ENCODE measurements at regions not wholly inside any gene's neighbourhood (a gene's known extent, or its start where the extent isn't known, plus 50 kb on each side); places are given as distances from the start of the nearest gene placed in this dataset.

GRCh38 chr4:13248621-13249298 is 235.4 kb downstream of the RAB28 start:
- DNase-seq = no peak

DNA sequence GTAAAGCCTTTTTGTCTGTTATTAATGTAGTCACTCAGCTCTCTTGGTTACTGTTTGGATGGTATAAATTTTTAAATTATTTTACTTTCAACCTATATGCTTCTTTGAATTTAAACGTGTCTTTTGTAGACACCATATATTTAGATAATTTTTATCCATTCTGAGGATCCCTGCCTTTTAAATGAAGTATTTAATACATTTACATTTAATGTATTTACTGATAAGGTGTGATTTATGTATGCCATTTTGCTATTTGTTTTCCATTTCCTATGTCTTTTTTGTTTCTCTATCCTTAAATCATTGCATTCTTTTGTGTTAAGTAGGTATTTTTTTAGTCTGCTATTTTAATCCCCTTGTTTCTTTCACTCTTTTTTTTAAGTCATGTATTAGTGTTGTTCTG is 238.0 kb downstream of the RAB28 start:
- DNase-seq = no peak

- no peak for DNase-seq
Measured at GRCh38 chr4:13244444-13244843, 239.7 kb downstream of the RAB28 start.

DNA sequence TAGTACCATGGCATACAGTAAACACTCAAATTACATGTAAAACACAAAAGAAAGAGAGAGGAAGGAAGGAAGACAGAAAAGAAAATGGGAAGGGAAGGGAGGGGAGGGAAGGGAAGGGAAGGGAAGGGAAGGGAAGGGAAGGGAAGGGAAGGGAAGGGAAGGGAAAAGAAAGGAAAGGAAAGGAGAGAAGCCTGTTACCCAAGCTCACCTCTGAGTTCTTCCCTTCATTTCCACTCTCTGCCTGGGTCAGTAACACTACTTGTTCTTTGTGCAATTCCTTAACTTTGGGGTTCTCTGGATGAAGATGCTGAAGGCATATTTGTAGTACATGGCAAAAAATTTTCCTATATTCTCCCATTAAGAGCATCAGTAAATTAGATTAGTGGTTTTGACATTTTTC is 241.0 kb downstream of the RAB28 start:
- no peak for DNase-seq

DNA sequence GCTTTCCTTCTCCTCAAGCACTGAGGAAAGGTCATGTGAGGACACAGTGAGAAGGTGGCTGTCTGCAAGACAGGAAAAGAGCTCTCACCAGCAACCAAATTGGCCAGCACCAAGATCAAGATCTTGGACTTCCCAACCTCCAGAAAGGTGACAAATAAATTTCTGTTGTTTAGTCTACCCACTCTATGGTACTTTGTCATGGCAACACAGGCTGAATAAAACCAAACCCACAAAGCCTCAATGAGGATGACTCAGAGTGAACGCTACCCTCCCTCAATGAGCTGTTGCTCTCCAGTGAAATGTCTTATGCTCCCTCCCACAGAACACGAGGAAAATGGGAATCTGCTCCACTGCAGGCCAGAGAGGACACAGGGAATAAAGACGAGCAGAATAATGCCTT is 244.1 kb downstream of the RAB28 start:
- DNase-seq = no peak

DNA sequence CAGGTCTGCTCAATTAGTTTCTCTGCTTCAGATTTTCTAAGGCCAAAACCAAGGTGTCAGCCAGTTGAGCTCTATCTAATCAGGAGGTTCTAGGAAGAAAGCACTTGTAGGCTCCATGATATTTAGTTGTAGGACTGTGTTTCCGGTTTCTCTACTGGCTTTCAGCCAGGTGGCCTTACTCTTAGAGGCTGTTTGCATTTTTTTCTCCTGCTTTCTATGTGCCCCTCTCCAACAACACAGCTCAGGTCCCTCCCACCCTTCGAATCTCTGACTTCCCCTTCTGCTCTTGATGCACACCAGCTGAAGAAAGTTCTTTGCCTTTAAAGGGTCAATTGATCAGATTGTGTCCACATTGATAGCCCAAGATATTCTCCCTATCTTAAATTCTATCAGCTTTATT is 245.2 kb downstream of the RAB28 start:
- no peak for DNase-seq

DNA sequence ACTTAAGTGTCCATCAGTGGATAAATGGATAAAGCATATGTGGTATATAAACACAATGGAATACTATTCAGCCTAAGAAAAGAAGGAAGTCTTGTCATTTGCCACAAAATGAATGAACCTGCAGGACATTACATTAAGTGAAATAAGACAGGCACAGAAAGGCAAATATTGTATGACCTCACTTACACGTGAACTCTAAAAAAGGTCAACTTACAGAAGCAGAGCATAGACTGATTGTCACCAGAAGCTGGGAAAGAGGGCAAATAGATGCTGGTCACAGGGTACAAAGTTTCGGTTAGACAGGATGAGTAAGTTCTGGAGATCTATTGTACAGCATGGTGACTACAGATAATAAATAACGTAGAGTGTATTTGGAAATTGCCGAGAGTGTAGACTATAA is 247.7 kb downstream of the RAB28 start:
- DNase-seq = no peak

GRCh38 chr4:13233755-13234154 is 250.4 kb downstream of the RAB28 start:
- DNase-seq = no peak

GRCh38 chr4:13219971-13220370 is 264.2 kb downstream of the RAB28 start:
- DNase-seq = no peak

DNA sequence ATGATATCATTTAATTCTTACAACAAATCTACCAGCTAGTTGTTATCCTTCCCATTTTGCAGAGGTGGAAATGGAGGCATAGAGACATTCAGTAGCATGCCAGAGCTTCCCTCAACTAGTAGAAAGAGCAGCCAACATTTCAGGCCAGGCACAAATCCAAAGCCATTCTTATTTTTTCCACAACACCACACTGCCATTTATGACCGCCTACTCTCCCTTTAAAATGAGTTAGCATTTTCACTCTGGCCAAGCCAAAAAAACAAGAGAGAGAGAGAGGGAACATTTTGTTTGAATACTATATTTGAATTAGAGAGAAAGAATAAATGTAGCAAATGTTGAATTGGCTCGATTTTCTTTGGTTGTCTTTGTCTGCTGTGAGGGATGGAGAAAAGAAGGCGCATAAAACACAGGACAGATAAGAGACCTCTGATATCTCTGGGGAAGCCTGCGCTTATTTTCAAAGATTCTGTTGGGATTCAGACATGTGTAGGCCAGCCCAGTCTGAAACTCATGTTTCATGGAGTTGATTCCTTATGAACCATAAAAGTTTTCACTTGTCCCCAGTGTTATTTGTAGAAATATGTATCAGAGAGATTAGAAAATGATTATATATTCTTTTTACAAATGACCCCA is 265.7 kb downstream of the RAB28 start:
- DNase-seq = peak in 1 of 2 donors; percentile 61

DNA sequence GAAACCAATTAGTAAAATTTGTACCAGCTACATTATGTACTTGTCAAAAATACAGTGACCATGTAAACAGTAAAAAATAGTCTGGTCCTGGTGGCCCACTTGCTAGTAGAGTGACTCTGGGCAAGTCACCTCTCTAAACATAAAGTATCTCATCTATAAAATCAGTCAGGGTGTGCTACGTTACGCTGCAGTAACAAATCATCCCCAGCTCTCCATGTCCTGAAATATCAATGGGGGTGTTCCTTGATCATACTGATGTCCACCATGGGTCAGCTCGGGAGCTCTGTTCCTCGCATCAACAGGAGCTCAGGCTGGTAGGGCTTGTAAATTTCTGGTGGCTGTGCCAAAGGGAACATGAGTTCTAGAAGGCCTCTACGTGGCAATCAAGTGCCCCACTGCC is 268.6 kb downstream of the RAB28 start:
- DNase-seq = no peak

- no peak for DNase-seq
Measured at GRCh38 chr4:13212936-13213335, 271.2 kb downstream of the RAB28 start.

- no peak for DNase-seq
Measured at GRCh38 chr4:13209600-13209999, 274.5 kb downstream of the RAB28 start.

- no peak for DNase-seq
Measured at GRCh38 chr4:13208558-13209193, 275.5 kb downstream of the RAB28 start.

GRCh38 chr4:13207226-13207625 is 276.9 kb downstream of the RAB28 start:
- no peak for DNase-seq

DNA sequence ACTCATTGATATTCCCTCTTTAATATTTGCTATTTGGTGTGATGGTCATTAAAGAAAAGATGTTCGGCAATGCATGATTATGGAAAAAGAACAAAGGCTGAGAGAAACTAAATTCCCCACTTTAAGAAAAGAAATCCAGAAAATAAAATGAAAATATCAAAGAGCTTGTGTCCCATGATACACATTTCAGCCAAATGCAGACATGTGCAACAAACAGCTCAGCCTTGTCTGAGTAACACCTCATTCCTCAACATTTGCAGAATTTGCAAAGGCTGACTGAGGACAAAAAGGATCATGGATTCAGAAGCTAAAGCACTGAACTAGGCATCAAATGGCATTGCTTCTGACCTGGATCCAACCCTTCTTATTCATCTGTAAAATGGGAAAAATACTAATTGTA is 281.0 kb downstream of the RAB28 start:
- no peak for DNase-seq

- DNase-seq = no peak
Measured at GRCh38 chr4:13202701-13203100, 281.4 kb downstream of the RAB28 start.

DNA sequence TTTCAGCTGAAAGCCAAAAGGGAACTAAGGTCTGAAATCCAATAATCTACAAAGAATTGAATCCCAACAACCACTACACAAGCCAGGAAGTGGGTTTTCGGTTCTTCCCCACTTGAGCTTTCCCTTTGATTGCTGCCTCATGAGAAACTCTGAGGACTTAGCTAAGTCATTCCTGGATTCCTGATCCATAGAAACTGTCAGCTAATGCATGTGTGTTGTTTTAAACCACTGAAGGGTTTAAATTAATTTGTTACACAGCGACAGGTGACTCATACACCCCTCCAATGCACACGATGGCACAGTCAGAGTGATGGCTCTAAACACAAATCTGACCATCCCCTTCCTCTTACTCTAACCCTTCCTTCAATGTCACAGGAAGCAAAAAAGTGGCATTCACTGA is 282.9 kb downstream of the RAB28 start:
- no peak for DNase-seq

GRCh38 chr4:13196721-13197120 is 287.4 kb downstream of the RAB28 start:
- no peak for DNase-seq

GRCh38 chr4:13193662-13194061 is 290.5 kb downstream of the RAB28 start:
- no peak for DNase-seq

DNA sequence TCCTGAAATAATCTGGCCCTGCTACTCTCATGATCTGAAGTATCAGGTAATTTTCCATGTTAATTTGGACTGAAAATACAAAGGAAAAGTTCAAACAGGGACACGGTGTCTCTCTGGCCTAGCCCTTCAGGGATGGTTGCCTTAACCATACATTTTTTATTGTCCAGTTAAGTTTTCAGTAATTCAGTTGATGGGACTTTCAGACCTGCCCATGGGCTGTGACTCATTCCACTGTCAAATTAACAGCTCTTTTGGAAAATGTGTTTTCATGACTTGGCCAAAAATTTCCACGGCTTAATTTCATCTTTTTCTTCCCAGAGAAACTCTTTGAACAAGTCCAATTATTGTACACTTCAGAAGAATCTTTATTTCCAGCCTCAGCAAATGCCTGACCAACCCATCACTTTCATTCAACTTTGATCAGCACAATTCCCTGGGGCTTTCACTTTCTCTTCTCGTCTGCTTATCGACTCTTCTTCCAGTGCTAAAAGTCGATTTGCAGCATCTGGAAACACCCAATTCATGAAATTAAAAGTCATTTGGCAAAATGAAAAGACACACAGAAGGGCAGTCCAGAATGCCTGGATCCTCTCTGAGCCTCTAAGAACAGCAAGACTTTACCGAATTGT is 293.9 kb downstream of the RAB28 start:
- no peak for DNase-seq

DNA sequence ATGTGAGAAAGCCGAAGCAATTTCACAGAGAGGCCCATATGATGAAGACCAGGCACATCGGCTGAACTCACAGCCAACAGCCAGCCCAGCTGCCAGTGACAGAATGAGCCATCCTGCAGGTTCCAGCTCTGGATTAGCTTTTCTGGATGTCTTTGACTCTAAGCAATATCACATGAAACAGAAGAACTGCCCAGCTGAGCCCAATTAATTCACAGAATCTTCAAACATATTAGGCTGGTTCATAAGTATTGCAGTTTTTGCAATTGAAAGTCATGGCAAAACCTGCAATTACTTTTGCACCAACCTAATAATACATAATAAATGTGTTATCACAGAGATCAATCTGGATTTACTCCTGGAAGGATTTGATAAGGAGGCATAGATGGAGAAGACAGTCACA is 299.9 kb downstream of the RAB28 start:
- no peak for DNase-seq

DNA sequence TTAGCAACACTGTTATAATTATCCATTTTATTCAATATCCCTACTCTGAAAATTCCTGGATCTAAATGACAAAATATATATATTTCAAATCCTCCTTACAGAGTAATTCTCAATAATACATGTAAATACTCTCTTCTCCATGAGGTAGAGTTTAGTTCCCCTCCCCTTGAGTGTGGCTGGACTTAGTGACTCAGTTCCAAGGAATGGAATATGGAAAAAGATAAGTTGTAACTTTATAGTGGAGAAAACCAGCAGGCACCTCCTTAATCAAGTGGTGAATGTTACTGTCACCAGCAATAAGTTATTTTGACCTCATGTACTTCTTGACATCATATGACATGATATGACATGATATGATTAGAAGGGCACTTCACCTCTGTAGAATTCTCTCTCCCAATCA is 302.0 kb downstream of the RAB28 start:
- DNase-seq = no peak

- no peak for DNase-seq
Measured at GRCh38 chr4:13181681-13182080, 302.5 kb downstream of the RAB28 start.

Measured in hippocampal formation (tissue), 2 donors.